ENCODE measurements at regions not wholly inside any gene's neighbourhood (a gene's known extent, or its start where the extent isn't known, plus 50 kb on each side); places are given as distances from the start of the nearest gene placed in this dataset.
"Not testable (repeated sequence)": the region's sequence is repeated elsewhere in the genome, so short reads cannot be mapped to it uniquely, and the experiment has no call there.

DNA sequence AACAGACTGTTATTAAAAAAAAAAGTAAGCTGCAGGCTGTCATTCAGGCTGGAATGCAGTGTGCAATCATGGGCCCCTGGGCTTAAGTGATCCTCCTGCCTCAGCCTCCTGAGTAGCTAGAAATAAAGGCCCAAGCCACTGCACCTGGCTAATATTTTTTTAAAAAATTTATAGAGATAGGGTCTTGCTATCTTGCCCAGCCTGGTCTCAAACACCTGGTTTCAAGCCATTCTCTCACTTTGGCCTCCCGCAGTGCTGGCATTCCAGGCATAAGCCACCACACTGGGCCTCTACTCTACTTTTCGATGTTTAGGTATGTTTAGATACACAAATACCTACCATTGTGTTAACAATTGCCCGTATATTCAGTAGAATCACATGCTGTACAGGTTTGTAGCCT, 270.4 kb upstream of the PRKCQ start:
- DNase-seq: no peak

DNA sequence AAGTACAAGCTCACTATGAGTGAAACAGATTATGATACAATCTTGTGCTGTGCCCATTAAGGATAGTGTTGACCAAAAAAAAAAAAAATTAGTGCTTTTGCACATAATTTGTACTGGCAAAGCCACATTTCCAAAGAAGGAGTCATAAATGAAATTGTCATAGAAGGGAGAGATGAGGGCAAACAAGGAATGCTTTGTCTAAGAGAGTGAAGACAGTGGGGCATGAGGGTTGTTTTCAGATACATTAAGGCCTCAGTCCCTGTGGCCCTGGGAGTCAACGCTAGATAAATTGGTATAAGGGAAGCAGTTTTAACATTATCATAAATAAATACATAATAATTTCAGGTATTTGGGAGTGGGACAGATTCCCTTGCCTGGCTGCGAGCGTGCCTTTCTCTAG, 267.5 kb upstream of the PRKCQ start:
- DNase-seq: no peak

DNA sequence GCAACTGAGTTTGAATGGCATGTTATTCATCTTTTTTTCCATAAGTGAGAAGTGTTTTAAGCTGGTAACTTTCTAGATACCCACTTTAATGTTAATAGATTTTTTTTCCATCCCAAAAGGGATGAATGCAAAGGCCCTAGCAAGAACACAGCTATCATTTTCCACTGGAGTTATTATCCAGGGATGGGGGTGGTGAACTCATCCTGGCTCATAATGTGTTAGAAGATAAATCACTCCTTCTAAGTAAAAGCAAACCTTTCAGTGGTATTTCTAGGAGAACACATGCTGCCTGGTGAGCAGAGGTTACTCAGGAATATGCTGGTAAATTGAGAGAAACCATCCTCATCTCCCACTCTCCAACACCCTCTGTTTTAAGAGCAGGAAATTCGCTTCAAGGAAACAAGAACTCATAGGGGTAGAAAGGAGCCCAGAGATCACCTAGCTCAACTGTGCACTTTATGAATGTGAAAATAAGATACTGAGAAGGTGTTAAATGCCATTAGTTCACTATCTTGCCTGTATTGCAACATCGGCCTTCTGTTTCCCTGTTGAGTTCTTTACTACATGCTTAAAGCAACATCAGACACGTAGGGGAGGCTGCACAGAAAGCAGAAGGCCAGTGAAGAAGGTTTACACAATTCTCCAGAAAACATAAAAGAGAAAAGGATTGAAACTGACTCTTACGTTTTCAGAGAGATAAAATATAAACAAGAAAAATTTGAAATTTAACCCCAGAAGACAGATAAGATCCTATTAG, 264.0 kb upstream of the PRKCQ start:
- no peak for DNase-seq

DNA sequence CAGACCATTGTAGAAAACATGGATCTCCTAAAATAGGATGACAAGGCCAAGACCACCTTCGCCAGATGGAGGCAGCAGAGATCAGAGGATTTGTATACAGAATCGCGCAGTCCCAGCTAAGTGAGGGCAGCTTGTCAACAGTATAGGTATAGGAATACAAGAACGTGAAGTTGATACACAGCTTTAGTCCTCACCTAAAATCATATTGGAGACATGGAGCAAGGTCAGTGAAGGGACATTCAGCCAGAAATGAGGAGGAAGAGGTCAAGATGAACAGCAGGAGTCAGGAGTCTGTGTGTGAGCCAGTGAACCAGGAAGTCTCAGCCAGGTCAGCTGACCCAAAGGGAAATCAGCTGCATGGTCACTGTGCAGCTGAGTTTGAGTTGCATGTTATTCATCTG, 263.4 kb upstream of the PRKCQ start:
- no peak for DNase-seq

DNA sequence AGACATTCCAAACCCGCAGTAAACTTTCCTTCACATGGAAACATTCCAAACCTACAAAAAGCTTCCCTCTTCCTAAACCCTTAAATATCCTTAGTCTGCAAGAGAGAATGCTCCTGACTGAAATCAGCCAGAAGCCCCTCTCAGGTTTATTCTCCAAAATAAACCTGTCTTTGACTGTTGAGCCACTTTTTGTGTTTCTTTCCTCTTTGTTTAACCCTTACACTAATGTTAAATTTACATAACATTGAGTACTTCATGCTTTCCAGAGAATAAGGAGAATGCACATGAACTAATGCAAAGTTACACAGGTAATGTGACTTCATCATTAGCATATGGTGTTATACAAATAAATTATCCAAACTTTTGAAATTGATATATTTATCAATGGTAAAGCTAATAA, 262.6 kb upstream of the PRKCQ start:
- DNase-seq: no peak

DNA sequence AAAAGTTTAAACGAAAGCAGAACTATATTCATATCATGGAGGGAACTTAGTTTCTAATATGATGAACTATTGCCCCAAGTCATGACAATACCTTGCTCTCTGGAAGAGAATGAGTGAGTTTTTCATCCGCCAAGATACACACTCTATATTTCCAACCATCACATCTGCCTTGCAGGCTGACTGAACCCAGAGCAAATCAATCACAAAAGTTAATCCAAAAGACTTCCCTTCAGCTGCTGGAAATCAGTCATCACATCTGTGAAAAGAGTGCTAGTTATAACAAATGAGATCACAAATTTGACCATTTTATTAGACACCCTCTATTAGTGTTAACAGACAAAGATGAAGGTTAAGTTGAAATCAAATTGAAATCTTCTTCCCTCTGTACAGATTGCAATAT, 261.7 kb upstream of the PRKCQ start:
- DNase-seq: no peak

DNA sequence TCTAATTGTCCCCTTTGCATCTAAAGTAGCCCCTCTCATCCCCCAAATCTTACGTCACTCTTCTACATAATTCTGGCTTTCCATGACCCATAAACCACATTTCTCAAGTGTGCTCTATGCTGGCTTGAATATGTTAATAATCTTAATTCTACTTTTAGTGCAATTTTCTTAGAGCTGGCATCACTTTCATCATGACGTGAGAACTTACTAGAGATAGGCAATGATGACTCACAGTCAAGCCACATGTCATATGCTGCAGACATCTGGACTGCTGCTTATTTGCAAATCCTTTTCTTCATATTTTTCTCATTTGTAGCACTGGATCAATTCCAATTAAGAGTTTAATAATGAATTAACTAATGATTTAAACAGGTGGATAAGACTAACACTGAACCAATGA, 260.7 kb upstream of the PRKCQ start:
- no peak for DNase-seq

DNA sequence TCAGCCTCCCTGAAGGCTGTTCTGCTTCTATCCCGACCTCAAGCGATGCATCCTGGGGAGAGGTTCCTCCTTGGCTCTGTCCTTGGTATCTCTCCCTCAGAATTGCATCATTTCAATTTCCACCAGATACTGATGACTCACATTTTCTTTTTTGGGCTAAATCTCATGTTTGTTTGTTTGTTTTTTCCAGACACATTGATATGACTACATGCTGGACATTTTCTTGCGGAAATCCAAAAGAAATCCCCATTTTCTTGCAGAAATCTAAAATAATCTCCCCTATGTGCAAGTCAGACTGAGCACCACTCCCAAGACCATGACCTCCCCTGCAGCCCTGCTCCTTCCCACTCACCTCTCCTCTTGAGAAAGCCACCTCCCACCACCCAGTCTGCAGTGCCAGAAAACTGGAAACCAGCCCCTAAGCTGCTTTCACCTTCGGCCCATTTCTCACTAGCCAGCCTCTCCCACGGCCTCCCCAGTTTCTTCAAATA, 260.2 kb upstream of the PRKCQ start:
- no peak for DNase-seq

DNA sequence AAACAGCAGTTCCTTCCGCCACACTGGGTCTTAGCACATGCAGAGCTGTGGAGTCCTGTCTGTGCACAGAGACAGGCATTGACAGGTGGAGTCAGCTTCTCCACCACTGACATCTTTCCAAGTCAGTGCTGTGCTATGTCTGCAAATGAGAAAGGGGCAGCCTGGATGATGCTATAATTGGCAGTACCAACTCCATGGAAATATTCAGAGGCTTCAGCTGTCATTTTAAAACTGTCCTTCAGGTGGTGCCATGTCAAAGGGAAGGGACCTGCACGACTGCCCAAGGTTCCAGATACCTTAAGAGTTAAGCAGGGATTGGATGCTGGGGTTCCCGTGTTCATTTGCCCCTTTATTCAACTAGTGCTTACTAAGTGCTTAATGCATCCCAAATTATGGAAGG, 258.0 kb upstream of the PRKCQ start:
- DNase-seq: no peak

DNA sequence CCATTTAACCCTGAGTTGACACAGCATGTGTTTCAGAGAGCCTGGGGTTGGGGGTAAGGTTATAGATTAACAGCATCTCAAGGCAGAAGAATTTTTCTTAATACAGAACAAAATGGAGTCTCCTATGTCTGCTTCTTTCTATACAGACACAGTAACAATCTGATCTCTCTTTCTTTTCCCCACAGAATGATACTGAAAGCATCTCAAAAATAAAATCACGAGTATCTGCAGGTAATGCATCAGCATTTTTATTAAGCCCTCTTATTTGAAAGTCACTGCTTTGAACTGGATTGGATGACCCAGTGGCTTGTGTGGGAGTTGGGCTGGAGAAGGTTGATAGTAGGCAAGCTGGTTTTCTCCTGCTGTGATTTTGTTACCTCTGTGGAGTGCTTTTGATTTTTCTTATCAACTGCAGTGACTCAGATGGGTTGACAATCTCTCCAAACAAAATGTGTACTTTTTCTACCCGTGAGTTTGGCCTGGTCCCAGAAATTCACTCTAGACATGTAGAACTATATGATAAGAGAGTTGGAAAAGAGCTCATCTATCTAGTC, 253.5 kb upstream of the PRKCQ start:
- DNase-seq: no peak

DNA sequence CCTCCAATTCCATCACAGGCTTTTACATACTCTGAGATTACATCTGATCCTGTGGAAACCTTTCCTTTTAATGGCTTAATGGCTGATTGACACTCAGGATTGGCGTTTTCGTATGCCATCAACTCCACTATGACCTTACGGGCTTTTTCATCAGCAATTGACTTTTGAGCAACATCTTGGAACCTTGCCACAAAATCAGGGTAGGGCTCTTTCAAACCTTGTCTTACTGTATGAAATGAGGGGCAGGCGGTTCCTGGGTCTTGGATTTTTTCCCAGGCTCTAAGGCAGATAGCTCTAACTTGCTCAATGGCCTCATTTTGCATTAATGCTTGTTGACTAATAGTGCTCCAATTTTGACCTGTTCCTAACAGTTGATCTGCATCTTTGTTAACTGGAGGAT, 250.9 kb upstream of the PRKCQ start:
- not testable (repeated sequence) for DNase-seq

DNA sequence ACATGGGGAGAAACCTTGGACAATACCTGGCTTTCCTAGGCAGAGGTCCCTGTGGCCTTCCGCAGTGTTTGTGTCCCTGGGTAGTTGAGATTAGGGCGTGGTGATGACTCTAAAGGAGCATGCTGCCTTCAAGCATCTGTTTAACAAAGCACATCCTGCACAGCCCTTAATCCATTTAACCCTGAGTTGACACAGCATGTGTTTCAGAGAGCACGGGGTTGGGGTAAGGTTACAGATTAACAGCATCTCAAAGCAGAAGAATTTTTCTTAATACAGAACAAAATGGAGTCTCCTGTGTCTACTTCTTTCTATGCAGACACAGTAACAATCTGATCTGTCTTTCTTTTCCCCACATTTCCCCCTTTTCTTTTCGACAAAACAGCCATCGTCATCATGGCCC, 244.7 kb upstream of the PRKCQ start:
- not testable (repeated sequence) for DNase-seq

DNA sequence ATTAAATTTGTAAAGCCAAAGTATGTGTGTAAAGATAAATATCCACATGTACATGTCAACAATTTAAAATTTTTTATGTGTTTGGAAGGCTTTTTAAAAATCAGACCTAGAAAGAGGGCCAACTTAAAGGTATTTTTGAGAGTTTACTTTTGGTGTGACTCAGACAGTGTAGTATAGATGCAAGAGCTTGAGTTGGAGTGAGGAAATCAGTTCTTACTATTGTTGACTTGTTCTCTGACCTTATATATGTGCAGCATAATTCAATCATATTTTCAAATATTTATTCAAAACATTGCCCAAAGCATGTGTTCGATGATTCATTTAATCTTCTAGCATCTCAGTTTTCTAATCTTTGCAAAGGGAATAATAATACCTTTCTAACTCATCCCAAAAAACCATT, 243.7 kb upstream of the PRKCQ start:
- no peak for DNase-seq

DNA sequence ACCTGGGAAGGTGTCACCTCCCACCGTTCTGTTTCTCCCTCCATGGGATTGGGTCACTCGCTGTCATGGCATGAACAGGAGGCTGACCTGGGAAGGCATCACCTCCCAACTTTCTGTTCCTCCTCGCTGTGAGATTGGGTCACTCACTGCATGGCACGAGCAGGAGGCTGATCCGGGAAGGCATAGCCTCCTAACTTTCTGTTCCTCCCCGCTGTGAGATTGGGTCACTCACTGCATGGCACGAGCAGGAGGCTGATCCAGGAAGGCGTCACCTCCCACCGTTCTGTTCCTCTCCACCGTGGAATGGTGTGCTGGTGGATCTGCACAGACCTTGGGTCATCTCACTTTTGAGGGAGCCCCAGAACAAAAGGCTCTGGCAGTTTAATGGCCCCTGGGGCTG, 239.2 kb upstream of the PRKCQ start:
- DNase-seq: no peak

DNA sequence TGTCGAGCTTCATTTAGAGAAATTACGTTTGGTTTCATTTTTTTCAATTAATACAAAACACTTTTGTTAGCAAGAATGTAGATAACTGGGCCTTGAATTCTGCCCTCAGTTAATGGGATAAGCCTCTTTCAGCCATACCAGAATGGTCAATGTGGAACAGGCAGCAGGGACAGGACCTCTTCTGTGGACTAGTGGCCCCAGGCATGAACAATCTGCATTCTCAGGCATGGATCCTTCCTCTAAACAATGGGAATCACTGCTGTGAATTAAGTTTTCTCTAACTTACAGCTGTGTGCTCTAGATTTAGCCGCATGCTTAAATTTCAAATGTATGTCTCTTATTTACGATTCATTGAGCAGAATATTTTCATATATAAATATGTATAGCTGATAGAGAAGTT, 237.7 kb upstream of the PRKCQ start:
- no peak for DNase-seq

DNA sequence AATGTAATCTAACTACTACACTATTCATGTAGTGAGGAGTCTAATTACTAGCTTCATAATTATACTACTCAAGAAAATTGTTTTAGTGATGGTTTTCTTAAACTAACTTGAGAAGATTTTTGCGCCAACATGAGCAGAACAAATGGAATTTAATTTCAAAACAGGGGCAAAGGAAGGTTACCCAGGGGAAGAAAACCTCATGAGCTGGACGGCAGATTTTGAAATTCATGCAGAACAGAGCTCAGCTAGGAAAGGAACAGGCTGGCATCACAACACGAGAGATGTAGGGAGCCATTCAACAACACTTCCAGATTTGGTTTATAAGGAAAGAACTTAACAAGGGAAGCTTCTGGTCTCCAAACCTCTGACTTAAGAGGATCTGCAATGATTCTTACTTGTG, 235.3 kb upstream of the PRKCQ start:
- DNase-seq: no peak

DNA sequence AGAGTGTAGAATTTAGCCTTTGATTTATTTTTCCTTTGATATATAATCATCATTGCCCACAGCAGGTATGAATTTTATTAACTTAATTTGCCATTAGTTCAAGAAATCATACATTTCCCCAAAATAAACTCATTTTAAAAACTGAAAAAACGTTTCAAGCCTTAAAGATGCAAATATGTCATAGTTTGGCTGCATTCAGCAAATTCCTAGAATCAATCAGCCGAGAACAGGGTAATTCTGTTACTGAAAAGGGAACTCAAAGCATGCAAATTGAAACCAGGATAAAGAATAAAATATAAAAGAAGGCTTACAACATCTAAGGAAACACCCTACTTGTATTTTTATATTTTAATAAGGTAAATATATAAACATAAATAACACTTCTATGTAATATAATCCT, 233.8 kb upstream of the PRKCQ start:
- DNase-seq: no peak

DNA sequence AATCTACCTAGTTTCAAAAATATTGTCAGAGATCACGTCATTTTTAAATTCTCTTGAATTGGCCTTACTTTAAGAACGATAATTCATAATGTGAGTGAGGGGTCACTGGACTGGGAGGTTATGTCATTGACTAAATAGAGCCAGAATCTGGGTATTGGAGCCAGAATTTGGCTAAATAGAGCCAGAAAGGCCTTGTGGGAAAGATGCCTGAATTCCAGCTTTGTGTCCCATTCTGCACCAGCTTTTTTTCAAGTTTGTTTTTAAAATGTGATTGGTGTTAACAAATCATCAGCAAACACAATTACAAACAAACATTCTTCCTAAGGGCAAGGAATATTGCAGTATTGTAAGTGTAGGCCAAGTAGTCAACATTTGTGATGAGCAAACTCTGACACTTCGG, 233.2 kb upstream of the PRKCQ start:
- no peak for DNase-seq

DNA sequence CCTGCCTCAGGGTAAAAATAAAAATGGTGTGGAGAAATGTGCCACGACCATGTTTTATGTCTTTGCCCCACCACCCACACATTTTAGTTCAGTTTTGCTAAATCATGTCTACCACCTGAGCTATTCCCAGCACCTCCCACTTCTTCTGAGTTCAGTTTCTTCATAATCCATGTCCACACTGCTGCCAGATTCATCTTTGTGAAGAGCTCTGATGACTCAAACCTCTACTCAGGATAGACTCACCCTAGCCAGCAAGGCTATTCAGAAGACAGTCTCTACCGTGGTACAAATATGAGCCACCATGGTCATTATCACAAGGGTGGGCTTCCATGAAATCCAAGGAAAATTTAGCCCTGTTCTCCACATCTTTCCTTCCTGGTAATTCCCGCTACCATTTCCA, 231.1 kb upstream of the PRKCQ start:
- DNase-seq: no peak

DNA sequence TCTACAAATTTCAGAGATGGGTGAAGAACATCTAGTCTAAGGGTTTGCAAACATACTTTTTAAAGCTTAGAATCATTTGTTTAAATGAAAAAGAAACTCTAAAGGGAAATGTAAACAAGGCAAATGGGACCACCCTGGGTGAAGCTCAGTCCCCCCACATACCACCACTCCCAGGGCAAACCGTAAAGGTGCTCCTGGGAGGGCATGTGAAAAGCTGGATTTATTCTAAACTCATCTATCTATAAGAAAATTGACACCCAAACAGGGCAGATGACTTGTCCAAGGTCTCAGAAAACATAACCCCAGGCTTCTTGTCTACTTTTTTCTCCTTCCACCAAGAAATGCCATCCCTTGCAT, 223.3 kb upstream of the PRKCQ start:
- DNase-seq: no peak

DNA sequence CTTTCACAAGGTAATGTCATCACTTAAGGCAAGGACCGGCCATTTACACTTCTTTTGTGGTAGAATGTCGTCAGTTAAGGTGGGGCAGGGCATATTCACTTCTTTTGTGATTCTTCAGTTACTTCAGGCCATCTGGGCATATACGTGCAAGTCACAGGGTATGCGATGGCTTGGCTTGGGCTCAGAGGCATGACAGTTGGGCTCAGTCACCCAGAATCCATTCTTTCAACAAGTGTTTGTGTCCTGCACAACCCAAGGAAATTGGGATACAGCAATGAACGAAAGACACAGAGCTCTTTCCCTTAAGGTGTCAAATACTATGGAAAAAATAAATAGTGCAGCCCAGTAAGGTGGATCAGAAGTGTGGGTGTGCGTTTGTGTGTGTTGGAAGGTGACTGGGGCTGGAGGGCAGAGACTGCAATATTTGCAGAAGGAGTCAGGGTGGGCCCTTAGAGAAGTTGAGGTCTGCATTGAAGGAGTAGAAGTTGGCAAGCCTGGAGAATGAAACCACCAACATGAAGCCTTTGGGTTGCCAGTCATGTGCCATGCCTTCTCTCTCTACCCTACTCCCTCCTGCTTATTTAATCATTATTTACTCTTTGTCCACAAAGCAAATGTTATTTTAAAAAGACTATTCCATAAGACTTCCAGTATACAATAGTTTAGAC, 222.8 kb upstream of the PRKCQ start:
- no peak for DNase-seq

DNA sequence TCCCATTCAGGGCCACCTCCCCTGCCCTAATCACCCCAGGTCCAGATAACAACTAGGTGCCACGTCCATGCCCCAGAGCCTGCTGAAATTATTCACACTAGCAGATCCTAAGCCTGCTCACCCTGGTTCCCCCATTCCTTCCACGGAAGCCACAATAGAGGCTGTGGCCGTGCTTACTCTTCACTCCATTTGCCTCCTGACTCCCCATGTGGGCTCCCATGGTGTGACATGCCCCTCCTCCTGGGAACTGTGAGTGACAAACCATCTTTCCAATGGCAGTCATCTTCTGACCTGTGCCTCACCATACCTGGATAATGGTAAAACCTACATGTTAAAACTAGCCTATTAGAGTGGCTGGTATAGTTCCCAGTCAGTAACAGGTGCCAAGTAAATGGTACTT, 216.2 kb upstream of the PRKCQ start:
- DNase-seq: no peak

DNA sequence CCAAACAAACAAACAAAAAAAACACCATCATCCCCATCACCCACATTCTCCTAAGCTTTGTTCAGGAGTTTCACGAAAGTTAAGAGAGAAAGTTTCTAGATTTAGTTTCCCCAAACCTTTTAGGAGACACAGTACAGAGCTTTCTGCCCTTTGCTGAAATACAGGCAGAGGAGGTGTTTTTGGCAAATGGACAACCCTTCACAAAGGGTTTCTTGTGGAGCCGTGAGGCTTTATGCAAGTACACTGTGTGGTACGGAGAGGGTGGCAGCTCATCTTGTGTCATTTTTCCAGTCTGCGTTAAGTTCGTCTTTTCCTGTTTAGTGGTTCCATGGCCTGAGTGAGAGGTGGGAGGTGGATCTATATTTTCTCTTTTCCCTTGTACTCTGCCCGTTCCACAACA, 215.5 kb upstream of the PRKCQ start:
- DNase-seq: no peak

DNA sequence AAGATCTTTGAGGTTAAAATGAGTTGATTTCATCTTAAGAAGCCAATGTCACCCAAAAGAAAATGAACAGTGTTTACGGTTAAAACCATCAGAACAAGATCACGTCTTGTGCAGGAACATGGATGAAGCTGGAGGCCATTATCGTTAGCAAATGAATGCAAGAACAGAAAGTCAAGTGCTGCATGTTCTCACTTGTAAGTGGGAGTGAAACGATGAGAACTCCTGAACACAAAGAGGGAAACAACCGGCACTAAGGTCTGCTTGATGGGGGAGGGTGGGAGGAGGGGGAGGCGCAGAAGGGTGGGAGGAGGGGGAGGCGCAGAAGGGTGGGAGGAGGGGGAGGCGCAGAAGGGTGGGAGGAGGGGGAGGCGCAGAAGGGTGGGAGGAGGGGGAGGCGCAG, 214.8 kb upstream of the PRKCQ start:
- not testable (repeated sequence) for DNase-seq

DNA sequence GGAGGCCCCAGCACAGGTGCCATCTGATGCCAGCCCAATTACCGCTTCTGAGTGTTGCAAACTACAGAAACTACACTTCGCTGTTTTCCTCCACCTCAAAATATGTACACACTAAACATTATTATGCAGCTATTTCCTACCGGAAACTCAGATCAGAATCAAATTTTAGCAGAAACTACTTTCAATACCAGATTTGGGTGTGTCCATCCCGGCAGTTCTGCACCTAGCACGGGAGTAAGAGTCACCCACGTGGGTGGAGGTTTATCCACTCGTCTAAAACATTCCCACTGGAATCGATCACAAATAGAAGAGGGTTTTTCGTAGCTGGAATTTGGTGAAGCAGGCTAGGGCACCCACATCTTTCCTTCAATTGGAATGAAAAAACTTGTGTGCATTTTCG, 214.4 kb upstream of the PRKCQ start:
- no peak for DNase-seq
